NCI-H748 (cell line): ENCODE measurements at regions not wholly inside any gene's neighbourhood (a gene's known extent, or its start where the extent isn't known, plus 50 kb on each side); places are given as distances from the start of the nearest gene placed in this dataset.
A peak's percentile ranks its signal among the peaks of the same experiment; 100 is the strongest.
"Not testable (repeated sequence)": the region's sequence is repeated elsewhere in the genome, so short reads cannot be mapped to it uniquely, and the experiment has no call there.

Source experiments
- DNase-seq: peaks from one replicate; lab custom pipeline; 2025; ENCODE audit not compliant: unreplicated experiment; lab: John Stamatoyannopoulos, UW

DNA sequence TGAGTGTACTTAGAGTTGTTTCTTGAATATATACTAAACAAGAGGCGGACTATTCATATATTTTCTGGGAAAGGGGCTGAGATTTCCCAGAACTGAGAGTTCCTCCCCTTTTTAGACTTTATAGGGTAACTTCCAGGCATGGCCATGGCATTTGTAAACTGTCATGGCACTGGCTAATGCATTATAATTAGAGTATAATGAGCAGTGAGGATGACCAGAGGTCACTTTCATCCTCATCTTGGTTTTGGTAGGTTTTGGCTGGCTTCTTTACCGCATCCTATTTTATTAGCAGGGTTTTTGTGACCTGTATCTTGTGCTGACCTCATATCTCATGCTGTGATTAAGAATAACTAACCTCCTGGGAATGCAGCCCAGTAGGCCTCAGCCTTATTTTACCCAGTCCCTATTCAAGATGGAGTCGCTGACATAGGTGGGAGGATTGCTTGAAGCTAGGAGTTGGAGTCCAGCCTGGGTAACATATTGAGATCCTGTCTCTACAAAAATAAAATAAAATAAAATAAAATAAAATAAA lies 91.4 kb downstream of the MOBP start:
- DNase-seq, result no peak

DNA sequence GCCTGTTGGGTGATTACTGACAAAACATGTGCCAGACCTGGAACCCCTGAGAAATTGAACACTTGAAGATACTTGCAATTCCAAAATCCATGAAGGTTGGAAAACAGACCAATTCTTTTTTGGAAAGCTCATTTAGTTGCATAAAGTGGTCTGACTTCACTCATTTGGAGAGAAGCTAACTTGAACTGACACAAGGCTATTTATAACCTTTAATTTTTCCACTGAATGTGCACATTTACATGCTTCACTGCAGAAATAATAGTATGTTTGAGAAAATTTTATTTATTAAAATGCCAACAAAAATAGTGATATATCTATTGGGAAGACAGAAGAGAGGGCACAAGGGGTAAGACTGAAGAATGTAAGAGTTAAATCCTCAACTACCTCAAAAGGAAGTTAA lies 92.1 kb downstream of the MOBP start:
- DNase-seq, result no peak

DNA sequence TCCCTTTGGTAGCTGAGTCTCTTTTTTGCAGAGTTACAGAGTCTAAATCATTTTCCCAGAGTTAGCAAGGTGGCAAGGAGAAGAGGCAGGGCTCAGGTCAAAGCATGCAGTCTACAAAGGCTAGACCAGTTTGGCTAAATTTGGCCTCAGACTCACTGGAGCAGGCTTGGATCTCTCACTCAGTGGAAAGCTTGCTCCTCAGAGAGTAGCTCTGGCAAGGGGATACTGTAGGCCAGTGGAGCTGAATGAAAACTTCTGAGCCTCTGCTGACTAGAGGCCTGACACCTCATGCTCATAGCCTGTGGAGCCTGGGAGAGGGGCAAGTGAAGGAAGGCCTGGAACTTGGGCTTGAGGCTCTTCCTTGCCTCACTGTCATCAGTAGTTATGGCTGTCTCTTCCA lies 101.0 kb downstream of the MOBP start:
- no peak for DNase-seq

DNA sequence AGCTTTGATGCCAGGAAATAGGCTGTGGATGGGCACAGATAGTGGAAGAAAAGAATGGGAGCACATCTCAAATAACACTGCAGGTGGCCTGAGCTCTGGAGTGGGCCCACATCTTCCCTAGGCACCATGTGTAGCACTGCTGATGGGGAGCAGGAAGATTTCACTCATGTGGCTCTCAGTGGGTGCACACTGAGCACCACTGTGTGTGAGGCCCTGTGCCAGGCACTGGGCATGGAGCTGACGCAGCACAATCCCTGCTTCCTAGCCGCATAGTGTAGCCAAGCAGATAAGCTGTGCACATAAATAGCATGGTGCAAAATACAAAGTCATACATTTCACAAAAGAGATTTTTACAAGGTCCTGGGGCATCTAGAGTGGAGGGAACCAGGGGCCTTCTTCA lies 101.6 kb downstream of the MOBP start:
- DNase-seq, result no peak

DNA sequence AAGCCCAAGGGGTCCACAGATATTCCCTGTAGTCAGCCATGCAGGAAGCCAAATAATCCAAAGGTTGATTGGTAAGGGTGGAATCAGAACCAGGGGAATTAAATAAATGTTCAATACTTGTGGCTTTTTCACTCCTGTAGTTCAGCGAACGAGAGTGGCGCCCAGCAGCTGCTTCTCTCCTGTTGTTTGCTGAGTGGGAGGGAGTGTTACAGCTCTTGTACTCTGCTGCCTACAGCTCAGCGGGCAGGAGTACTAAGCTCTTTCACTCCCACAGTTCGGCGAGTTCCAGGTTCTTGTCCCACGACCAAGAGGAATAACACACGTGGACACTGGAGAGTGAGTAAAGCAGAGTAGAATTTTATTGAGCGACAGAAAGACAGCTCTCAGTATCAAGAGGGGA lies 105.9 kb downstream of the MOBP start:
- DNase-seq, result peak; percentile 2

DNA sequence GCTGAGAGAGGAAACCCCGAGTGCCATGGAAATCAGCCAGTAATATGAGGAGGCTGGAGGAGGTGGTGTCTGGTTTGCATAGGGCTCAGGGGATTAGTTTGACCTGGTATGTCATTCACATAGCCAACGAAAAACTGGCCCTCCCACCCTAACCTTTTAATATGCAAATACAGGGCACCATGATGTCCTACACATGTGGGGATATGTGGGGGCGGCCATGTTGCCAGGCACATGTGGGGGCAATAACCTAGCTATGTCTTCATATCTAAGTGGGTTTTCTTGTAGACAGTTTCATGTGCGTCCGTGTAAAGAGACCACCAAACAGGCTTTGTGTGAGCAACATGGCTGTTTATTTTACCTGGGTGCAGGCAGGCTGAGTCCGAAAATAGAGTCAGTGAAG lies 110.1 kb downstream of the MOBP start:
- no peak for DNase-seq

DNA sequence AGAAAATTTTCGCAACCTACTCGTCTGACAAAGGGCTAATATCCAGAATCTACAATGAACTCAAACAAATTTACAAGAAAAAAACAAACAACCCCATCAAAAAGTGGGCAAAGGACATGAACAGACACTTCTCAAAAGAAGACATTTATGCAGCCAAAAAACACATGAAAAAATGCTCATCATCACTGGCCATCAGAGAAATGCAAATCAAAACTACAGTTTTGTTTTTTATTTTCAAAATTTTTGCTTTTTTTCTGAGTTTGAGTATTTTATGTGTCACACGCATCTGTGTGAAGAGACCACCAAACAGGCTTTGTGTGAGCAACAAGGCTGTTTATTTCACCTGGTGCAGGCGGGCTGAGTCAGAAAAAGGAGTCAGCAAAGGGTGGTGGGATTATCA lies 118.7 kb downstream of the MOBP start:
- DNase-seq, result not testable (repeated sequence)

DNA sequence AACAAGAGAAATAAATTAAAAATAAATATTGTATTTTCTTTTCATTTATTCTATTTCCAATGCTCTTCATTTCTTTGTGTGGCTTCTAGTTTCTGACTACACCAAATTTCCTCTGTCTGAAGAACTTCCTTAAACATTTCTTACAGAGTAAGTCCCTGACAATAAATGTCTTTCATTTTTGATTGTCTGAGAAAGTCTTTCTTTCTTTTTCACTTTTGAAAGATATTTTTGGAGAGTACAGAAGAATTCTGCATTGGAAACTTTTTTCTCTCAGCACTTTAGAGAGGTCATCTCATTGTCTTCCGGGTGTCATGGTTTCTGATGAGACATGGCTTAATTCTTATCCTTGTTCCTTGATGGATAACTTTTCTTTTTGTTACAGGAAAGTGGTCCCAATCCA lies 119.6 kb downstream of the MOBP start:
- no peak for DNase-seq

DNA sequence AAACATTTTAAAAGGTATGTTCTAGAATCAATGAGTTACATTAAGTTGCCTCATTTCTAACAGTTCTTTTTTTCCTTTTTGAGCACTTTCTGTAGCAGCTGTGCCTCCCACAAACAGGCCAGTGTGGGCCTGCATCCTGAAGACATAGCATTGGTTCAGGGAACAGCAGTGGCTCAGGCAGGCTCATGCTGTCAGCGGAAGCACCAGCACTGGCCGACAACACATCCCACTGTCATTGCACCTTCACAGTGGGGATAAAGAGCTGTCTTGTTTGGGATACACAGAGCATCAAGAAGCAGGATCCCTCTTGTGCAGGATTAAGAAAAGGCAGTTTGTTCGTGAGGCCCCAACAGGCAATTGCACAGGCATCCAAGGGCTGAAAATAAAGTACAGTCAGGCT lies 123.3 kb downstream of the MOBP start:
- no peak for DNase-seq

DNA sequence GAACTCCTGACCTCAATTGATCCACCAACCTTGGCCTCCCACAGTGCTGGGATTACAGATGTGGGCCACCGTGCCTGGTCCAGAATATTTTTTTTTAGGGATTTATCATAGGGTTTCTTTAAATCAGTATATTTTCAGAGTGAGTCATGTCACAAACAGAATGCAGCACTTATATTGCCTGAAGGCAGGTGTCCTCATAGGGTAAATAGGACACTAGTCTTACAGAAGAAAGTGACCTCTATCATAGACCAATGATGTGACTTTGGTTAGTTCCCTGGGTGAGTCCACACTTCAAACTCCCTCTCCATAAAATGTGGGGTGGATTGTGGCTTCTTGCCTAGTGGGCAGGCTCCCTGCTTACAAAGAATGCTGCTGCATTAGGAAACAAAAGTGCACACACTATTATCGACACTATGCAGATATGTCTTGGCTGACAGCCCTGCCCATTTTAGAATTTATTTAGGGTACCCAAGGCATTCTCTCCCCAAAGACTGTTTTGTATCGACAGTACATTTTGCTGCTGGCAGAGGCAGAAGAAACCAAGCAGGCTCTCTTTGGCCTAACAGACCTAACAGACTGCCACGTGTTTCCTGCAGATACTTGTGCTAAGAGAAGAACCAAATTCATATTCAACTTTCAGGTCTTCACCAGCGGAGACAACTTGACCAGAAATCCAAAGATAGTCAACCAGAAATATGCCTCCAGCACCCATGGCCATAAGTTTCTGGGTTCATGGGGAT lies 125.0 kb downstream of the MOBP start:
- no peak for DNase-seq

DNA sequence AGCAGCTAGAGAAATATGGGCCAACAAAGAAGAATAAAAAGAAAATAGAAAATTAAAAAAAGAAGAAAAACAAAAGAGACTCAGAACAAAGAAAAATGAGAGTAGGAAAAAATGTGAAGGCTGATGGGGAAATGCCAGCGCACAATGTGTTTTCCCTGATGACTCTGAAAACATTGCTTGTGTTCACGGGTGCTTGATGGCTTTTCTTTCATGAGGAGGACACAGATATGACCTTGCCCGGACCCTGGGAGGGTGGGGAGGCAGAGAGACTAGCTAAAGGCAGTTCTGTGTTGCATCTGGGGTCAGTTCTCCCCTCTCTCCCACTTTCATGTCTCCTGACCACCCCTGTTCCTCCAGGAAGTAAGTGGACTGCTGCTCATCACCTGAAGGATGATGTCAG lies 125.9 kb downstream of the MOBP start:
- DNase-seq, result no peak

DNA sequence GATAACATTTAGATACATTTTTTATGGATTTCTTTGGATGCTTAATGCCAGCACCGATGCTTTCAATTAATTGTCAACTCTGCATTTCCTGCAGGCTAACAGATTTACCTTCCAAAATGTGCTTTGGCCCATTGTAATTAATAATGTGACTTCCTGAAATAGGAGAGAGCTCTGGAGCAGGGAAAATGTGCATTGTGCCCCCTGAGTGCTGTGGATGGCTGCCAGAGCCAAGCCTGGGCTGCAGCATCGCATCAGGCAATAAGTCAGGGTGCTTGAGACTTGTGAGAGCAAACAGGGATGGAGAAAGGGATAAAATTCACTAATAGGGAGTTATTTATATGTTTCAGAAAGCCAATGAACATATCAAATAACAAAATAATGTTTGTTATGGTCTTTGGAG lies 133.8 kb downstream of the MOBP start:
- DNase-seq, result no peak

DNA sequence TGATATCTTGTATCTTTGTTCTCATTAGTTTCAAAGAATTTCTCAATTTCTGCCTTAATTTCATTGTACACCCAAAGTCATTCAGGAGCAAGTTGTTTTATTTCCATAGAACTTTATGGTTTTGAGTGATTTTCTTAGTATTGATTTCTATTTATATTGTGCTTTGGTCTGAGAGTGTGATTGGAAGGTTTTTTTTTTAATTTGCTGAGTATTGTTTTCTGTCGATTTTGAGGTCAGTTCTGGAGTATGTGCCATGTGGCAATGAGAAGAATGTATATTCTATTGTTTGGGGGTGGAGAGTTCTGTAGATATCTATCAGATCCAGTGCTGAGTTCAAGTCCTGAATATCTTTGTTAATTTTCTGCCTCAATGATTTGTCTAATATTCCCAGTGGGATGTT lies 138.4 kb downstream of the MOBP start:
- no peak for DNase-seq

DNA sequence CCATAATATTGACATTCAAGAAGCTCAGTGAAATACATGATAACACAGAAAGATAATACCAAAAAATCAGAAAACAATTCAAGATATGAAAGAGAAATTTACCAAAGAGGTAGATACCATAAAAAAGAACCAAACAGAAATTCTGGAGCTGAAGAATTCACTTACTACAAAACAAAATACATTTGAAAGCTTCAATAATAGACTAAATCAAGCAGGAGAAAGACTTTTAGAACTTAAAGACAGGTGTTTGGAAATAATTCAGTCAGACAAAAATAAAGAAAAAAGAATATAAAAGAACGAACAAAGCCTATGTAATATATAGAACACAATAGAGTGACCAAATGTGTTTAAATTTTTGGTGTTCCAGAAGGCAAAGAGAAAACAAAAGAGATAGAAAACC lies 158.7 kb downstream of the MOBP start:
- no peak for DNase-seq

DNA sequence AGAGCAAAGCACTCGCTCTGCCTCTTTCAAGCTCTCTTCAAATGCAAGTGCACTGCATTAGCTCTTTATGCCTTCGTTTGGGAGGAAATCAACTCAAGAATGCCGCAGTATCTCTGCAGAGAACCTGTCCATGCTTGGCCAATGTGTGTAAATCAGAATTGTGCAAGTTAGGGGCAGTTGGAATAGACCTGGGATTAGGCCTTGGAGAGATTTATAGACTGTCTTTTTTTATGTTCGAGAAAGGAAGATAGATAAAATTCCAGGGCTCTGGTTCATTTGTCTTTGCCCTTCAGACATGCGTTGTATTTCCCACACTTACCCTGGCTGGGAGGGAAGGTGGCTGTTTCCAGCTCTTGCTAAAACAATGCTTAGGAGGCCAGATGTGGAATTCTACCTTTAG lies 163.7 kb downstream of the MOBP start:
- DNase-seq, result no peak

DNA sequence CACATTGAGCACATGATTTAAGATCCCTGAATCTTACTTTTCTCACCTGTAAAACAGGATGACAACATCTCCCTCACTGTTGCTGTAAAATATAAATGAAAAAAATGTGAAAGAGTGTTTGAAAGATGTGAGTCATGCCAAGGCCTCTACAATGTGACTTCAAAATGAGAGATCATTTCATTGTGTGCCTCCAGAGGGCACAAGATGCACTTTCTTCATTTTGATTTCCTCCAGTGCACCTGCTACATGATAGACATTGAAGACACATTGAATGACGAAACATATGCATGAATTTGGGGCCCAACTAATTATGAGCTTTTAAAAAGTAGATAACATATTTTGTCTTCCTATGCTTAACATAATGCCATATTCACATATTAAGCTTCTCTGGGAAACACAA lies 170.3 kb downstream of the MOBP start:
- no peak for DNase-seq

DNA sequence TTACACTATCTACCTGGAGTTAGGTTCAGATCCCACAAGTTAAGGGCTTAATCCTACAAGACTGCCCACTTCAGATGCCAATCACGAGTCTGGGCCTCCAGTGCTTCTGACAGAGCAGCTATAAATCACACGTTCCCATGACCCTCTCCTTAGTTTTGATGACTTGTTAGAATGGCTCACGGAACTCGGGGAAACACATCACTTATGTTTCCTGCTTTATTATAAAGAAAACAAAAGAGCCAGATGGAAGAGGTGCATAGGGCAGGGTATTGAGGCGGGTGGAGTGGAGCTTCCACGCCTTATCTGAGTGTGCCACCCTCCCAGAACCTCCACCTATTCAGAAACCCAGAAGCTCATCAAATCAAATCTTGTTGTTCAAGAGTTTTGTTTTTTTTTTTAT lies 170.8 kb downstream of the MOBP start:
- DNase-seq, result no peak

DNA sequence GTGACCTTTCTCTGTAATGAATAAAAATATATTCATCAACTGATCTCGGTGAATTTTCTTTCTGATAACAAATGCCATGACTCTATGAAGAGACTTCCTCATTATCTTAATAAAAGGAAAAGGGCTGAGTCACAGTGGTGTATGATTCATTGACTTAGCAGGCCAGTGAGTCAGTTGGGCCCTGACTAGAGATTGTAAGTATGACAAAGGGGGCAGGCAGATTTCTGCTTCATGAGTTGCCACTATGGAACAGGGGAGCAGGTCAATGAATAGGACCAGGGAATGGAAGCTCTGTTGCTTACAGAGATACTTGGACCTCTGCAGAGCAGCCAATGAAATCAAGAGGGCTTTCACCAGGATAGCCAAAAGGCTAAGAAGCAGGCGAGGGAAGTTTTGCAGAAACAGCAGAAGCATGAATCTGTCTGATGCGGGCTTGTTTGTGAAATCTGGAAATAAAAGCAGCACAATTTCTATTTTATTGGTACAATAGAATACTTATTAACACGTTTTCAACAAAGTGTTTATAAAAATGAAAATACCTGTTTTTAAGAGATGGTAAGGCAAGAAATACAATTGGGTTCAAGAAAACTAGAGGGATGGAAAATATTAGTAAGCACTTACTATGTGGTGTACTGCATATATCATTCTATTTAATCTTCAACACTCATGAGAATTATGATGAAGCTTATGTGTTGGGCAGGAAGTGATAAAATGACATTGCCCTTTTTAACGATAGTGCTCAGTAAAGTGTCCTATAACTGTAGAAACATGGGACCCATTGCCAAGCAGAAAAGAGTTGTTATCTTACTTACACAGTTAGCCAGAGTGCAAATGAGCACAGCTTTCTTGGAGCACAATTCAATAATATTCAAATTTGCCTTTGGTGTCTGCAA lies 169.8 kb upstream of the MYRIP start:
- DNase-seq, result no peak

DNA sequence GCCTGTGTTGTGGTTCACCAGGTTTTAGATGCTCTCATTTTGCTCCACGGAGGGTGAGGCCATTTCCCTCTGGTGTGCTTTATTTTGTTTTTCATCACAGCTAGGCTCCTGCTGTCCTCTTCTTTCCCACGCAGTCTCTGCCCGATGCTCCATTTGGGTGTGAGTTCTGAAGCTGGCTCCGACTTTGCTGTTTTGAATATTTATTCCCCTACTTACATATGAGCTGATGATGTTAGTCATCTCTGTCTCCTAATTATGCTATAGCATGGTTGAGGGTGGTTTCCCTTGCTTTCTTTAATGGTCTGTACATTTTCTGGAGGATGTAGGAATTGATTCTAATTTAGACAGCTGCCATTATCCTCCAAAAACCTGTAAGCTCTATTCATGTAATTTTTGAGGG lies 168.1 kb upstream of the MYRIP start:
- DNase-seq, result no peak

DNA sequence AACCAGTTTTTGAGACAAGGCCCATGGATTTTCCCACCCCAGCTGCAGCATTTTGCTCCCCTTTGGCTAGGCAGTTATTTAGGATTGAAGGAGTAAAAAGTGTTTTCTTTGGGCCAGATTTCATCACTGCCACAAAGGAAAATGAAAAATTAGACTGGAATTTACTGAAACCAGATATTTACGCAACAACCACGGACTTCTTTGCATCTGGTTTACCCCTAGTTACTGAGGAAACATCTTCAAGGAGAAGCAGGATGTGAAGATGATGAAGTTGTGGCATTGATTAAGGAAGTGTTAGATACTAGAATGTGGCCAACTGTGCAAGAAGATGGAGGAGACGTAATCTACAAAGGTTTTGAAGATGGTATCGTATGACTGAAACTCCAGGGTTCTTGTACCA lies 165.2 kb upstream of the MYRIP start:
- DNase-seq, result no peak

DNA sequence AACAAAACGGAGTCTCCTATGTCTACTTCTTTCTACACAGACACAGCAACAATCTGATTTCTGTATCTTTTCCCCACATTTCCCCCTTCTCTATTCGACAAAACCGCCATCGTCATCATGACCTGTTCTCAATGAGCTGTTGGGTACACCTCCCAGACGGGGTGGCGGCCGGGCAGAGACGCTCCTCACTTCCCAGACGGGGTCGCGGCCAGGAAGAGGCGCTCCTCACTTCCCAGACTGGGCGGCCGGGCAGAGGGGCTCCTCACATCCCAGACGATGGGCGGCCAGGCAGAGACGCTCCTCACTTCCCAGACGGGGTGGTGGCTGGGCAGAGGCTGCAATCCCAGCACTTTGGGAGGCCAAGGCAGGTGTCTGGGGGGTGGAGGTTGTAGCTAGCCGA lies 158.2 kb upstream of the MYRIP start:
- DNase-seq, result not testable (repeated sequence)

DNA sequence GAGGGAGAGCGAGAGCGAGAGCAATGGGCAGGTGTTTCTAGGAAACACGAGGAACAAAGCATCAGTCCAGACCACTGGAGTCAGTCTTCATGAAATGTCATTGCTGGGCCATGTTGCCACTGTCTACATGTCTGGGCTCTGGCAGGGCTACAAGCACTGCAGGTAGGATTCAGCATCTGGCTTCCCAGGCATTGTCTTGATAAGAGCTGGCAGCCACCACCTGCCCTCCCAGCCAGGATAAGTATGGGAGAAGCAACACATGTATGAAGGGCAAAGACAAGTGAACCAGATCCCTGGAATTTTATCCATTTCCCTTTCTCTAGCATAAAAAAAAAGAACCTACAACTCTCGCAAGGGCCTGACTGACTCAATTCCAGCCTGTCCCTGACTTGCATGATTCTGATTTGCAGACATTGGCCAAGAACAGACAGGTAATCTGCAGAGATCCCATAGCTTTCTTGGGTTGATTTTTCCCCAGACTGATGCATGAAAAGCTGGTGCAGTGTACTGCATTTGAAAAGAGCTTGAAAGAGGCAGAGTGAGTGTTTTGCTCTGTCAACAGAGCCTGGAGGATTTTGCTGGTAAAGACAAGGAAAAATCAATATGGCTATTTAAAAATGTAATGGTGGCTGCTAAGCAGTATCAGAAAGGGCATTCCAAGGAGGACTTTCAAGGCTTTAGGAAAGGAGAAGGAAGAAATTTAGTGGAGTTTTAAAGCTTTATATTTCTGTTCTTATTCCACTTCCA lies 157.2 kb upstream of the MYRIP start:
- peak; percentile 12 for DNase-seq
